NCI-H526 treated with DMSO at 0.1 percent for 48 hours (cell line): ENCODE measurements at regions not wholly inside any gene's neighbourhood (a gene's known extent, or its start where the extent isn't known, plus 50 kb on each side); places are given as distances from the start of the nearest gene placed in this dataset.

Source experiments
- DNase-seq: peaks from one replicate; lab custom pipeline; 2025; lab: John Stamatoyannopoulos, UW

- DNase-seq: no peak
Measured at GRCh38 chr11:29351301-29351873, 665.4 kb downstream of the KCNA4 start.

DNA sequence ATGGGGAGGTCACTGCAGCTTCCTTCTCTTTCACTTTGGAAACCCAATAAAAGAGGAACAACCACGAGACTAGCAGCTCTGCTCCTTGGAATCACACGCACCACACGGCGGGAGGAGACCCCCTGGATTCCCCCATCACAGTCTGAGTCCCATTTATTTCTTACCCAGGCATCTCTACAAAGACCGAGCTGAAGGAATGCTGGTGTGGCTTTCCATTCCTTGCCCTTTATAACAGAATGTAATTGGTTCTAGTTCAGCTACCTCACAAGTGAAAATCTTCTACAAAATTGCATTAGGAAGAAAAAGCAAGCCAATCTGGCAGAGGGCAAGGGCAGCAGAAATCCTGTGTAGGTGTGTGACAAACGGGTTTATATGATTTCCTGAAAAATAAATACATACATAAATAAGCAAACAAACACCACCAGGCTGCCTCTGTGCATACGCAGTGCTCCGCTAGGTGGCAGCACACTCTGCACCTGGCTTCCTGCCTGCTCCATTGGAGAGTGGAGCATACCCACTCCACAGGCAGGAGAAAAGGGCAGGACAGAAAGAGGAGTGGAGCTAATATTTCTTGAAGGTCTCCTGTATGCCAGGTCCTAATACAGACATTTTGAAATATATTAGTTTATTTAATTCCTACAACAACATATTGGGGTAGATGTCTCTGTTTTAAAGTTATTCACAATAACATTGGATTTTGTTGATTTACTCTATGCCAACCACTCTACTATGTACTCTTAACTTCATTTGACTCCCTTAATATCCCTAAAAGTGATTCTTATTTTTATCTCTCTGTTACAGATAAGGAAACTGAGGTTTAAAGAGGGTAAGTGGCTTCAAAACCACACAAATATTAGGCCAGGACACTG is 673.1 kb downstream of the KCNA4 start:
- DNase-seq: no peak

GRCh38 chr11:29336727-29337575 is 679.9 kb downstream of the KCNA4 start:
- DNase-seq: no peak

DNA sequence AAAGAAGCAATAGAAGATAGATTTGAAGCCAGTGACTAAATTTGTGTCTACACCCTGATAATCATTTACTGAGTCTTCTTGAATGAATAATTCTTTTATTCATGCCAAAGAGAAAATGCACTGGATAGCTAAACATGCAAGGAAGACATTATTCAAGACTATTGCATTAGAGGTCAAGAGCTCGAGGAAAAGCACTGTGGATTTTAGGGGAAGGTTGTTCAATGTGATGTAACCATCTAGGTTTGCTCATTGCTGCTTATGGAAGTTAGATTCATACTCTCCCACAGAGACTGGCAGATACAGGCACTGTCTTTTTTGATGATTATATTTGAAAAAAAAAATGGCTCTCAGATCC is 682.1 kb downstream of the KCNA4 start:
- no peak for DNase-seq

GRCh38 chr11:29333993-29334775 is 682.6 kb downstream of the KCNA4 start:
- DNase-seq: no peak

DNA sequence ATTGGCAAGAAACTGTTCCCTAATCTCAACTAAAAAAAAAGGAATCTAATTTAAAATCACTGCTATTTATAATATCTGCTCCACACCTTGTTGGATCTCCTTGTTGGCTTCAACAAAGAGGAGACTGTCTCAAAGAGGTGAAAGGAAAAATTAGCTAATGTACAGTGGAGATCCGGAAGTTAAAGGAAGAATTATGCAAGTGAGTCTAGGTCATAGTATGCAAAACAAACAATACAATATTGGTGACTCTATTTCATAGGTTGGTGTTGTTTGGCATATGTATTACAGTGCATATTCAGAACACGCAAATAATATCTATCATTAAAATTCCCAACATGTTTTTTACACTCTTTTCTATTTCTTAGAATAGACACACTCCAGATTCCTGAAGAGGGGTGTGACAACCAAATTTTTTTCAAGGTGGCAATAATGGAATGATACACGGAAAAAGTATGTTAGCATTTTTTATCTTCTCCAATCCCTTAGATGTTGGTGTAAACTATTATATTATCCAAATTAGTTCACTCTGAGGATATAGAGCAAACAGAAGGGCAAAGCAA is 685.3 kb downstream of the KCNA4 start:
- no peak for DNase-seq

DNA sequence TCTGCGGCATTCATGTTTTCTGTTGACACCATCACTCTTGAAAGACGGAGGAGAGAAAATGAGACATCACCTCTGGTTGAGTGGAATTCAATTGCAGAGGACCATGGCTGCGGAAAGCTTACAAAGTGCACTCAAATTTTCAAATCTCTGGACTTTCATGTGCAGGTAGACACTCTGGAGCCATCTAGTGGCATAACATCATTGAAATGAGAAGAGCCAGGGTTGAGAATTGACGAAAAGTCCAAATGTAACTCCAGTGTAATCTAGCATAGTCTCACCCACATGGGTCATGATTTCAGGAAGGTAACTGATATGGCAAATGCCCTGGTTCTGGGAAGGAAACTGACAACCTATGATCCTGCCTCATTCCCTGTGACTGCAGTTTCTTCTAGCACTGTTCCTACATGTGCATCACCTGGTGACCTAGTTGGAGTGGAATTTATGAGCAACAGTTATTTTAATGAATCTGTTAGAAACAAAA is 687.8 kb downstream of the KCNA4 start:
- no peak for DNase-seq

DNA sequence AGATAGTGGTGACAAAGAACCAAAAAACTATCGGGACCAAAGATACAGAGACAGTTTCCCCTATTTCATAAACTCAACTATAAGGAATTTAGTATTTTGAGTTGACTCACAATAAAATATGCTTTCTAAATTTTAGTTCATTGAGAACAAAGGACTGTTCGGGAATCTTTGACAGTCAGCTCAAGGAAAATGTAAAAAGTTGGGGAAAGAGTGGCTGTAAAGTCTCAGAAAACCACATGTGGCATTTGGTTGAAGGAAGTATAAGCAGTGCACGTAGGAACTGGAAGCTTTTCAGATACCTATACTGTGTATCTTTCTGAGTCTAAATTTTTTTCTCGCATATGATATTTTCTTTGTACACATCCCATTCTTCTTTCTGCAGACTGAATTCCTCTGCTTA is 688.9 kb downstream of the KCNA4 start:
- DNase-seq: no peak

- no peak for DNase-seq
Measured at GRCh38 chr11:29326757-29327156, 690.1 kb downstream of the KCNA4 start.

DNA sequence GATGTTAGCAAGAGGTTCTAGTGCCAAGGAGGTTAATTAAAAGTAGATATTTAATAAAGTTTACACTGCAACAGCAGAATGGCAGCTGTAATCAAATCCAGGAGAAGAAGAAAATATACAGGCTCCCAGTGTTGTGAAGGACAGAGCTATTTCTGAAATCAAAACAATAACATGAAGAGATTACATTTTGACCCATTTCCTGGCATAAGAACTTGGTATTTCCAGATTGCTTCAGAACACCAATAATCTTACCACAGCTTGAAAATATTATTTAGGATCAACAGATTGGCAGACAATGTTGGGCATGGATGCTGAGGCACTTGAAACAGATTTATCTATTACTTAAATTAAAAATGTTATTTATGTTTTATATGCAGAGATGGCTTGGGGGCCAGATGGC is 692.5 kb downstream of the KCNA4 start:
- no peak for DNase-seq

DNA sequence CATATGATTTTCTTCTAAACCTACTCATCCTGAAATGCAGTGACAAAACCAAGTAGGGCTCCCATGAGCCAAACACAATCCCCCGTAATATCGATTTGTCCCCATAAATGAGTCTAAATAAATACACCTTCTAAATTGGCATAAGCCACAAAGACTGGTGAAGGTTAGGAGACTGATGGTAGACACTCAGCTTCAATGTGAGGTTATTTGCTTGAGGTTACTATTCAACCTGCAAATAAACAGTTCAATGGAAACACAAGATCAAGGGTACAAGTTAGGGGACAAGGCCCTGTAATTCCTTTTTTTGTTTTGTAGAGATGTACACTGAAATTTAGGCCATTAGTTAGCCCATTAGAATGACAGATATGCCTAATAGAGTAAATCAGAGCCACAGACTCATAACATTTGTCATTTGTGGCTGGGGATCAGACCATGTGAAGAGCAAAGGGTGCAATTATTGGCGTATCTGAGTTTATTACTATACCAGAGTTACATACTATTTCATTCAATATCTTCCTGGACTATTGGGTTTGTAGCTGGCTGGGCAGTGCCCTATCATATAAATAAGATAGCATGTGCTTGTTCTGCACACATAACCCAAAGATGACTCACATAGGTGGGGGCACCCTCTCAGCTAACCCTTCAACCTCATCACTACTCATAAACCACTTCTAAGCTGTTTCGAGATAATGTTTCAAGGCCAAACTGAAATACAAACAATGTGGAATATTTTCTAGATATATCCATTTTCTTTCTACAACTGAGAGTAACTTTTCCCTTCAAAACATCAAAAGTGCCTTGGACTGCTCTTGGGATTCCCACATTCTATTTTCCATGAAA is 695.3 kb downstream of the KCNA4 start:
- no peak for DNase-seq

GRCh38 chr11:29320196-29320595 is 696.6 kb downstream of the KCNA4 start:
- no peak for DNase-seq

GRCh38 chr11:29319210-29319609 is 697.6 kb downstream of the KCNA4 start:
- no peak for DNase-seq

GRCh38 chr11:29318134-29318845 is 698.5 kb downstream of the KCNA4 start:
- DNase-seq: no peak

GRCh38 chr11:29317694-29318093 is 699.1 kb downstream of the KCNA4 start:
- DNase-seq: no peak

DNA sequence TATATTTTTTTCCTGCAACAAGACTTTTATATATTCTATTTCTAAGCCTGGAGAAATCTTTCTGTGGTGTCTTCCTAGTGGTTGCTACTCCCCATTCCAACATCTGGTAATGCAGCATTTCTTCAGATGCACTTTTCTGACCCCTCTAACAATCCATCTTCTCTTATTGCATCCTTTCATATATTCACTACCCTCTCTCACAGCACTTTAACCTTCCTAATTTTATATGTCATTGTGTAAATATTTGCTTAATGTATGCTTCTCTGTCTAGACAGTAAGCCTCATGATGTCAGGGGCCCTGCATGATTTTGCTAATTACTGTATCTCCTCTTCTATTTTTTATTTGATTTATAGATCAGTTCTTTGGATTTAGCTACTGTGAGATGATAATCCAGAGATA is 701.6 kb downstream of the KCNA4 start:
- no peak for DNase-seq

GRCh38 chr11:29314211-29314610 is 702.6 kb downstream of the KCNA4 start:
- DNase-seq: no peak

DNA sequence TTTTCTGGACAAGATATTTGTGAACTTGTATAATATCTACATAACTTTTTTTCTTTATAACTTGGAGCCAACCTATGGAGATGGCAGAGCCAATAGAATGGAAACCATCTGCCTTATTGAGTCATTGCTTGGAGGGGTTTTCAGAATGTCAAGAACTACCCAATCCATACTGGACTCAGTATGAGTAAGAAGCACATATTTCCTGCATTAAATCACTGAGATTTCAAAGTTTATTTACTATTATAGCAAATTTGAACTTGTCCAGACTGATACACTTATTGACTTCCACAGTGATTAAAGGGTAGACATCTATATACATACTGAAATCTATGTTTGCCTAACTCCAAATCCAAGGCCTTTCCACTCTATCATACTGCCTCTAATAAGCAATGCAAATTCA is 704.0 kb downstream of the KCNA4 start:
- DNase-seq: no peak

GRCh38 chr11:29310725-29311342 is 706.0 kb downstream of the KCNA4 start:
- DNase-seq: no peak

GRCh38 chr11:29309992-29310391 is 706.8 kb downstream of the KCNA4 start:
- DNase-seq: no peak
